CD14-positive monocyte (primary cell): ENCODE measurements at regions not wholly inside any gene's neighbourhood (a gene's known extent, or its start where the extent isn't known, plus 50 kb on each side); places are given as distances from the start of the nearest gene placed in this dataset.

Experiments
- DNase-seq, 3 donors: peaks; one replicate each; pipeline ENCODE4 v3.0.0-alpha.2; 2011 to 2022
- H2AFZ ChIP-seq: 2 replicates; pipeline ENCODE4 v1.6.0; 2012; ENCODE audit warnings: mild to moderate bottlenecking, low read depth, low read length, inconsistent platforms; ENCODE audit not compliant: insufficient read depth, poor library complexity, severe bottlenecking
- H3K27ac ChIP-seq, 2 donors: 1 replicate in 1 of 2; 2 replicates in 1 of 2; pipeline ENCODE4 v1.5.1; 2012 to 2013; ENCODE audit warnings: low read length in 2 of 2, control low read depth in 1 of 2, inconsistent platforms in 1 of 2, low read depth in 1 of 2, mild to moderate bottlenecking in 1 of 2
- H3K27me3 ChIP-seq, 2 donors: one replicate each; pipeline versions ENCODE4 v1.6.0 to v1.6.1; 2011 to 2013; ENCODE audit warnings: low read length in 2 of 2; ENCODE audit not compliant: control insufficient read depth in 2 of 2, insufficient read depth in 2 of 2
- H3K36me3 ChIP-seq, 2 donors: replicated peaks in 1 of 2; 1 replicate in 1 of 2; 2 replicates in 1 of 2; pipeline versions ENCODE4 v1.5.1 to v1.6.1; 2012 to 2013; ENCODE audit warnings: low read length in 2 of 2, control low read depth in 1 of 2, inconsistent platforms in 1 of 2, mild to moderate bottlenecking in 1 of 2; ENCODE audit not compliant: insufficient read depth in 2 of 2, control insufficient read depth in 1 of 2
- H3K4me1 ChIP-seq, 2 donors: 1 replicate in 1 of 2; 2 replicates in 1 of 2; pipeline versions ENCODE4 v1.5.1 to v1.6.1; 2012 to 2013; ENCODE audit warnings: low read length in 2 of 2, control low read depth in 1 of 2, inconsistent platforms in 1 of 2, mild to moderate bottlenecking in 1 of 2, moderate library complexity in 1 of 2; ENCODE audit not compliant: insufficient read depth in 2 of 2, control insufficient read depth in 1 of 2
- H3K4me2 ChIP-seq: replicated peaks from 2 replicates; pipeline ENCODE3; 2012; ENCODE audit warnings: low read length, moderate library complexity, mild to moderate bottlenecking; ENCODE audit not compliant: poor library complexity, severe bottlenecking; ENCODE audit errors: extremely low read depth
- H3K4me3 ChIP-seq, 3 experiments: fragments of 200-600 bp in 1 of 3; sonication (generic) in 1 of 3; replicated peaks in 1 of 3; 1 replicate in 2 of 3; 2 replicates in 1 of 3; pipeline ENCODE4 v1.5.1; 2011 to 2013; ENCODE audit warnings: low read length in 3 of 3, mild to moderate bottlenecking in 3 of 3, control low read depth in 2 of 3, low read depth in 2 of 3, inconsistent platforms in 1 of 3, moderate library complexity in 1 of 3
- H3K79me2 ChIP-seq: 2 replicates; pipeline ENCODE4 v1.6.0; 2012; ENCODE audit warnings: mild to moderate bottlenecking, control low read depth, inconsistent platforms, low read length, moderate library complexity; ENCODE audit not compliant: insufficient read depth
- H3K9ac ChIP-seq: 2 replicates; pipeline ENCODE4 v1.6.0; 2017; ENCODE audit warnings: low read length, mild to moderate bottlenecking; ENCODE audit not compliant: insufficient read depth, poor library complexity, severe bottlenecking
- H3K9me3 ChIP-seq, 2 donors: replicated peaks in 1 of 2; 1 replicate in 1 of 2; 2 replicates in 1 of 2; pipeline versions ENCODE4 v1.5.1 to v1.6.1; 2012 to 2013; ENCODE audit warnings: low read length in 2 of 2, control low read depth in 1 of 2; ENCODE audit not compliant: control insufficient read depth in 1 of 2, insufficient read depth in 1 of 2
- H4K20me1 ChIP-seq: 2 replicates; pipeline ENCODE4 v1.6.0; 2012; ENCODE audit warnings: mild to moderate bottlenecking, low read length, control low read depth, moderate library complexity; ENCODE audit not compliant: insufficient read depth
- H3K27ac Mint-ChIP-seq, 7 donors: one replicate each; pipeline ENCODE4 v1.8.0; 2020; ENCODE audit warnings: mild to moderate bottlenecking in 7 of 7, mixed read lengths in 7 of 7, moderate library complexity in 6 of 7, inconsistent platforms in 2 of 7
- H3K27me3 Mint-ChIP-seq, 3 donors: one replicate each; pipeline ENCODE4 v1.8.0; 2021 to 2022; ENCODE audit warnings: low read depth in 3 of 3, mild to moderate bottlenecking in 3 of 3, mixed read lengths in 3 of 3, moderate library complexity in 3 of 3, inconsistent platforms in 1 of 3
- H3K36me3 Mint-ChIP-seq, 2 donors: one replicate each; pipeline ENCODE4 v1.8.0; 2020; ENCODE audit warnings: mixed read lengths in 2 of 2, inconsistent platforms in 1 of 2, mild to moderate bottlenecking in 1 of 2
- H3K4me1 Mint-ChIP-seq: one replicate; pipeline ENCODE4 v1.8.0; 2020; ENCODE audit warnings: mild to moderate bottlenecking, mixed read lengths
- H3K4me3 Mint-ChIP-seq, 2 donors: one replicate each; pipeline ENCODE4 v1.8.0; 2020; ENCODE audit warnings: mild to moderate bottlenecking in 2 of 2, mixed read lengths in 2 of 2, moderate library complexity in 1 of 2
- H3K9me3 Mint-ChIP-seq, 7 donors: one replicate each; pipeline ENCODE4 v1.8.0; 2020 to 2022; ENCODE audit warnings: mixed read lengths in 7 of 7, mild to moderate bottlenecking in 6 of 7, moderate library complexity in 6 of 7, inconsistent platforms in 2 of 7
- CTCF ChIP-seq: fragments of 200-600 bp; IDR thresholded peaks from one replicate; pipeline ENCODE4 v1.8.0; 2022; ENCODE audit warnings: antibody characterized with exemption, mild to moderate bottlenecking
- WGBS: methylation state at CpG from one replicate; pipeline ENCODE4 v1.1.5; 2013; ENCODE audit warnings: missing lambda C conversion rate; ENCODE audit not compliant: insufficient coverage; 5-methylcytosine and 5-hydroxymethylcytosine counted together
- intact Hi-C, 2 donors: fragments of 100-400 bp; cut with micrococcal nuclease; formaldehyde crosslinking; loops; one replicate each; pipeline versions ENCODE4 v1.15.0 to v1.15.1; 2023

GRCh38 chr9:18127499-18127875 lies 346.5 kb upstream of the ADAMTSL1 start:
- TF ChIP-seq CTCF = no peak
- H3K27me3 Mint-ChIP-seq = no peaks in the 10 kb centered on the region
- no peak overlapping the region for H2AFZ ChIP-seq
- H3K79me2 ChIP-seq = no peaks in the 10 kb centered on the region
- H3K36me3 Mint-ChIP-seq = no peaks in the 10 kb centered on the region
- intact Hi-C loops = no loop called here
- no peak overlapping the region for H3K27ac ChIP-seq
- DNase-seq = no peak
- H3K9me3 Mint-ChIP-seq = peaks cover 0 to 4% (median 2%) of the 10 kb centered on the region in 7 donors
- WGBS = 0% methylated on average over 1 of the region's 2 CpGs
- no peak overlapping the region for H3K4me3 Mint-ChIP-seq
- H3K4me1 ChIP-seq = no peaks in the 10 kb centered on the region
- no peaks in the 10 kb centered on the region for H3K4me1 Mint-ChIP-seq
- H3K36me3 ChIP-seq = no peaks in the 10 kb centered on the region
- no peaks in the 10 kb centered on the region for H3K9me3 ChIP-seq
- H4K20me1 ChIP-seq = no peaks in the 10 kb centered on the region
- H3K27ac Mint-ChIP-seq = no peak overlapping the region
- H3K27me3 ChIP-seq = no peaks in the 10 kb centered on the region
- H3K4me2 ChIP-seq = no peak overlapping the region
- H3K4me3 ChIP-seq = no peak overlapping the region
- no peak overlapping the region for H3K9ac ChIP-seq

- intact Hi-C loops = no loop called here
- DNase-seq = no peak
- Mint-ChIP-seq H3K4me3 (no peak overlapping the region), H3K9me3 (peaks cover 0 to 4% (median 2%) of the 10 kb centered on the region in 7 donors), H3K36me3 (no peaks in the 10 kb centered on the region), H3K4me1 (no peaks in the 10 kb centered on the region), H3K27me3 (no peaks in the 10 kb centered on the region), H3K27ac (no peak overlapping the region)
- Histone ChIP-seq H3K9ac (no peak overlapping the region), H3K4me1 (no peaks in the 10 kb centered on the region), H3K4me3 (no peak overlapping the region), H3K9me3 (no peaks in the 10 kb centered on the region), H3K79me2 (no peaks in the 10 kb centered on the region), H3K27me3 (no peaks in the 10 kb centered on the region), H3K4me2 (no peak overlapping the region), H3K36me3 (no peaks in the 10 kb centered on the region), H3K27ac (no peak overlapping the region), H2AFZ (no peak overlapping the region), H4K20me1 (no peaks in the 10 kb centered on the region)
- no peak for TF ChIP-seq CTCF
- 84% methylated on average over 3 of the region's 5 CpGs for WGBS
Measured at GRCh38 chr9:18129809-18130334, 344.1 kb upstream of the ADAMTSL1 start.
